ENCODE measurements at regions not wholly inside any gene's neighbourhood (a gene's known extent, or its start where the extent isn't known, plus 50 kb on each side); places are given as distances from the start of the nearest gene placed in this dataset.

- Histone ChIP-seq H3T11ph (ENCODE audit: low read length) (no peak overlapping the region), H3K4me1 (ENCODE audit: insufficient read depth, low read length) (no peaks in the 10 kb centered on the region), H3K9ac (ENCODE audit: extremely low read depth, insufficient read length, low read length) (no peak overlapping the region), H2BK15ac (ENCODE audit: low read depth, low read length) (no peak overlapping the region), H3K79me1 (ENCODE audit: insufficient read depth, low read depth, low read length, poor library complexity, severe bottlenecking) (no peaks in the 10 kb centered on the region), H2BK120ac (ENCODE audit: low read depth, low read length, poor library complexity, severe bottlenecking) (no peak overlapping the region), H3K27me3 (ENCODE audit: insufficient read depth, low read length) (no peaks in the 10 kb centered on the region), H4K8ac (replicated peaks; ENCODE audit: insufficient read length, low read depth, low read length) (no peak overlapping the region), H2BK5ac (ENCODE audit: insufficient read length, low read length) (no peak overlapping the region), H2AK5ac (ENCODE audit: insufficient read length, low read length) (no peak overlapping the region), H2AFZ (ENCODE audit: low read length) (no peak overlapping the region), H3K14ac (ENCODE audit: insufficient read depth, low read length) (no peak overlapping the region), H3K79me2 (ENCODE audit: insufficient read depth, low read length) (no peaks in the 10 kb centered on the region), H3K23me2 (ENCODE audit: insufficient read length, low read depth, low read length, poor library complexity, severe bottlenecking) (no peaks in the 10 kb centered on the region), H3K4me2 (ENCODE audit: insufficient read depth, insufficient read length, low read length) (no peak overlapping the region), H3K56ac (ENCODE audit: insufficient read length, low read depth, low read length) (no peak overlapping the region), H3K18ac (ENCODE audit: insufficient read length, low read depth, low read length) (no peak overlapping the region), H2BK12ac (ENCODE audit: insufficient read length, low read depth, low read length) (no peak overlapping the region), H4K5ac (ENCODE audit: insufficient read length, low read depth, low read length) (no peak overlapping the region), H3K9me3 (ENCODE audit: control insufficient read depth, low read depth, low read length) (no peaks in the 10 kb centered on the region), H2BK20ac (ENCODE audit: low read depth, low read length, poor library complexity, severe bottlenecking) (no peak overlapping the region), H4K20me1 (ENCODE audit: control insufficient read depth, insufficient read depth, insufficient read length) (no peaks in the 10 kb centered on the region), H3K23ac (ENCODE audit: insufficient read length, low read depth, low read length) (no peak overlapping the region), H3K27ac (ENCODE audit: insufficient read length, low read depth, low read length) (no peak overlapping the region), H3K4ac (ENCODE audit: low read depth, low read length) (no peak overlapping the region), H4K91ac (ENCODE audit: insufficient read length, low read depth, low read length) (no peak overlapping the region)
- no peak overlapping the region for H3K4me3 Mint-ChIP-seq
- H3K27me3 Mint-ChIP-seq (ENCODE audit: low read depth): no peaks in the 10 kb centered on the region
- no peak for DNase-seq
- WGBS (ENCODE audit: extremely low coverage, insufficient read length, low lambda C conversion rate): no CpG with 5 or more reads among the region's 6 CpGs
- TF ChIP-seq, protein P1, sequence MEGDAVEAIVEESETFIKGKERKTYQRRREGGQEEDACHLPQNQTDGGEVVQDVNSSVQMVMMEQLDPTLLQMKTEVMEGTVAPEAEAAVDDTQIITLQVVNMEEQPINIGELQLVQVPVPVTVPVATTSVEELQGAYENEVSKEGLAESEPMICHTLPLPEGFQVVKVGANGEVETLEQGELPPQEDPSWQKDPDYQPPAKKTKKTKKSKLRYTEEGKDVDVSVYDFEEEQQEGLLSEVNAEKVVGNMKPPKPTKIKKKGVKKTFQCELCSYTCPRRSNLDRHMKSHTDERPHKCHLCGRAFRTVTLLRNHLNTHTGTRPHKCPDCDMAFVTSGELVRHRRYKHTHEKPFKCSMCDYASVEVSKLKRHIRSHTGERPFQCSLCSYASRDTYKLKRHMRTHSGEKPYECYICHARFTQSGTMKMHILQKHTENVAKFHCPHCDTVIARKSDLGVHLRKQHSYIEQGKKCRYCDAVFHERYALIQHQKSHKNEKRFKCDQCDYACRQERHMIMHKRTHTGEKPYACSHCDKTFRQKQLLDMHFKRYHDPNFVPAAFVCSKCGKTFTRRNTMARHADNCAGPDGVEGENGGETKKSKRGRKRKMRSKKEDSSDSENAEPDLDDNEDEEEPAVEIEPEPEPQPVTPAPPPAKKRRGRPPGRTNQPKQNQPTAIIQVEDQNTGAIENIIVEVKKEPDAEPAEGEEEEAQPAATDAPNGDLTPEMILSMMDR (conservative IDR thresholded peaks at IDR 0.05): no peak
- peaks cover 0 to 2% of the 10 kb centered on the region in 2 experiments; a peak in 1 of 5 replicates for H3K9me3 Mint-ChIP-seq
- H3K27ac Mint-ChIP-seq: no peak overlapping the region
- H3K4me1 Mint-ChIP-seq: peaks cover 11 to 14% of the 10 kb centered on the region in 2 experiments; a peak in 3 of 4 replicates
- no peaks in the 10 kb centered on the region; a peak in 1 of 7 replicates for H3K36me3 Mint-ChIP-seq (ENCODE audit: insufficient read depth in 1 of 3, low read depth in 3 of 3)
Observed at GRCh38 chr9:81128701-81129100, 560.6 kb downstream of the TLE1 start.

Measured in H9 (cell line).